GM23338 (cell line): ENCODE measurements at regions not wholly inside any gene's neighbourhood (a gene's known extent, or its start where the extent isn't known, plus 50 kb on each side); places are given as distances from the start of the nearest gene placed in this dataset.

Source experiments
- ATAC-seq: fragments of 200-7000 bp; cut with Tn5 transposase; 3 replicates; pipeline ENCODE4 v1.9.1; 2020
- DNase-seq: peaks from one replicate; pipeline ENCODE4 v3.0.0-alpha.2; 2015; ENCODE audit warnings: low spot score
- H2AFZ ChIP-seq: fragments of 200-600 bp; sonication (generic); 2 replicates; pipeline ENCODE4 v1.8.0; 2016; ENCODE audit warnings: antibody characterized with exemption, mild to moderate bottlenecking, moderate library complexity
- H3F3A ChIP-seq: fragments of 200-600 bp; sonication (generic); replicated peaks from 2 replicates; pipeline ENCODE4 v1.8.0; 2017; ENCODE audit warnings: antibody characterized with exemption, mixed run types, low read depth
- H3K27ac ChIP-seq: fragments of 200-600 bp; sonication (generic); 2 replicates; pipeline ENCODE4 v1.6.1; 2016; ENCODE audit warnings: low read depth
- H3K27me3 ChIP-seq: fragments of 200-600 bp; sonication (generic); 2 replicates; pipeline ENCODE4 v1.8.0; 2016; ENCODE audit warnings: mild to moderate bottlenecking, mixed run types, moderate library complexity; ENCODE audit not compliant: insufficient read depth
- H3K36me3 ChIP-seq: fragments of 200-600 bp; sonication (generic); 2 replicates; pipeline ENCODE4 v1.8.0; 2016; ENCODE audit warnings: mild to moderate bottlenecking; ENCODE audit not compliant: insufficient read depth
- H3K4me1 ChIP-seq: fragments of 200-600 bp; sonication (generic); 2 replicates; pipeline ENCODE4 v1.8.0; 2016; ENCODE audit warnings: mild to moderate bottlenecking, moderate library complexity; ENCODE audit not compliant: insufficient read depth
- H3K4me2 ChIP-seq: fragments of 200-600 bp; sonication (generic); 2 replicates; pipeline ENCODE4 v1.7.1; 2017; ENCODE audit warnings: mixed run types
- H3K4me3 ChIP-seq: fragments of 200-600 bp; sonication (generic); 2 replicates; pipeline ENCODE4 v1.6.1; 2016; ENCODE audit warnings: mixed run types
- H3K79me2 ChIP-seq: fragments of 200-600 bp; sonication (generic); replicated peaks from 2 replicates; pipeline ENCODE4 v1.8.0; 2017; ENCODE audit warnings: mild to moderate bottlenecking; ENCODE audit not compliant: insufficient read depth
- H3K9me2 ChIP-seq: fragments of 200-600 bp; sonication (generic); 2 replicates; pipeline ENCODE4 v1.8.0; 2017; ENCODE audit not compliant: insufficient read depth
- H4K20me1 ChIP-seq: fragments of 200-600 bp; sonication (generic); replicated peaks from 2 replicates; pipeline ENCODE4 v1.8.0; 2017; ENCODE audit warnings: mild to moderate bottlenecking; ENCODE audit not compliant: insufficient read depth
- H3K27ac Mint-ChIP-seq: 2 replicates; pipeline ENCODE4 v1.8.0; 2020; ENCODE audit warnings: inconsistent platforms, mild to moderate bottlenecking, moderate library complexity, mixed read lengths
- H3K27me3 Mint-ChIP-seq: 3 replicates; pipeline ENCODE4 v1.8.0; 2022; ENCODE audit warnings: low read depth, mild to moderate bottlenecking, moderate library complexity, mixed read lengths, inconsistent platforms; ENCODE audit not compliant: insufficient read depth, poor library complexity
- H3K36me3 Mint-ChIP-seq: 3 replicates; pipeline ENCODE4 v1.8.0; 2021; ENCODE audit warnings: low read depth, mild to moderate bottlenecking, inconsistent platforms, moderate library complexity, mixed read lengths
- H3K4me1 Mint-ChIP-seq: 3 replicates; pipeline ENCODE4 v1.8.0; 2020; ENCODE audit warnings: mild to moderate bottlenecking, inconsistent platforms, mixed read lengths
- H3K4me3 Mint-ChIP-seq: 3 replicates; pipeline ENCODE4 v1.8.0; 2021; ENCODE audit warnings: moderate library complexity, mild to moderate bottlenecking, inconsistent platforms, mixed read lengths
- H3K9me3 Mint-ChIP-seq: 3 replicates; pipeline ENCODE4 v1.8.0; 2020; ENCODE audit warnings: moderate library complexity, mild to moderate bottlenecking, inconsistent platforms, mixed read lengths
- CREB1 ChIP-seq: fragments of 250-450 bp; sonication (Bioruptor Pico); IDR thresholded peaks from 2 replicates; pipeline ENCODE4 v1.5.0; 2020; ENCODE audit warnings: low read depth, mild to moderate bottlenecking, moderate library complexity
- CTCF ChIP-seq, 2 experiments: fragments of 200-600 bp in 1 of 2; sonication (generic) in 1 of 2; conservative IDR thresholded peaks; 2 replicates each; pipeline versions ENCODE4 v1.5.1 to v1.6.1; 2016 to 2017; ENCODE audit warnings: antibody characterized with exemption in 2 of 2, low read depth in 2 of 2, mild to moderate bottlenecking in 2 of 2, moderate library complexity in 1 of 2
- ETS1 ChIP-seq: IDR thresholded peaks from 2 replicates; pipeline ENCODE4 v1.6.1; 2016; ENCODE audit warnings: antibody characterized with exemption
- EZH2 ChIP-seq: fragments of 200-600 bp; sonication (generic); IDR thresholded peaks from one replicate; pipeline ENCODE4 v1.8.0; 2017; ENCODE audit warnings: antibody characterized with exemption, mild to moderate bottlenecking, low read depth; ENCODE audit not compliant: unreplicated experiment
- EZH2phosphoT487 ChIP-seq: fragments of 200-600 bp; sonication (generic); IDR thresholded peaks from one replicate; pipeline ENCODE4 v1.8.1; 2018; ENCODE audit warnings: antibody characterized with exemption; ENCODE audit not compliant: unreplicated experiment
- JUNB ChIP-seq: IDR thresholded peaks from one replicate; pipeline ENCODE4 v1.6.1; 2016; ENCODE audit warnings: antibody characterized with exemption; ENCODE audit not compliant: unreplicated experiment
- NANOG ChIP-seq: IDR thresholded peaks from 2 replicates; pipeline ENCODE4 v1.6.1; 2016; ENCODE audit warnings: antibody characterized with exemption, borderline replicate concordance
- POLR2AphosphoS5 ChIP-seq: IDR thresholded peaks from 2 replicates; pipeline ENCODE4 v1.6.1; 2016; ENCODE audit warnings: antibody characterized with exemption, low read depth
- REST ChIP-seq: IDR thresholded peaks from one replicate; pipeline ENCODE4 v1.6.1; 2018; ENCODE audit warnings: antibody characterized with exemption; ENCODE audit not compliant: unreplicated experiment
- STAT1 ChIP-seq: IDR thresholded peaks from one replicate; pipeline ENCODE4 v1.6.1; 2016; ENCODE audit warnings: antibody characterized with exemption; ENCODE audit not compliant: unreplicated experiment
- ZNF114 ChIP-seq: fragments of 250-450 bp; sonication (Bioruptor Pico); IDR thresholded peaks from 2 replicates; pipeline ENCODE4 v1.5.0; 2020; ENCODE audit warnings: mild to moderate bottlenecking, moderate library complexity
- ZNF331 ChIP-seq: fragments of 250-450 bp; sonication (Bioruptor Pico); IDR thresholded peaks from 2 replicates; pipeline ENCODE4 v1.5.0; 2020; ENCODE audit warnings: low read depth, mild to moderate bottlenecking, moderate library complexity
- ZNF462 ChIP-seq: fragments of 250-450 bp; sonication (Bioruptor Pico); IDR thresholded peaks from 2 replicates; pipeline ENCODE4 v1.5.0; 2020; ENCODE audit warnings: mild to moderate bottlenecking, moderate library complexity

- ATAC-seq (peak; percentile 100), DNase-seq (peak; percentile 79)
- peaks cover 17% of the 10 kb centered on the region for H3K36me3 Mint-ChIP-seq
- no peaks in the 10 kb centered on the region for H3K36me3 ChIP-seq
- H2AFZ ChIP-seq: no peak overlapping the region
- peak; percentile 96 for TF ChIP-seq ZNF114 (CRISPR knock-in tag)
- TF ChIP-seq EZH2: no peak
- no peak for TF ChIP-seq CTCF (conservative IDR thresholded peaks at IDR 0.05; ENCODE audit: low read depth in 2 of 2)
- no peak for TF ChIP-seq REST
- peak; percentile 31; the same call in 1 of the 2 replicates for TF ChIP-seq CREB1
- no peak for TF ChIP-seq EZH2phosphoT487
- TF ChIP-seq POLR2AphosphoS5: no peak
- TF ChIP-seq ZNF331 (CRISPR knock-in tag): 0 out of 2 replicates have a peak, but pooled peaks have one; percentile 6
- no peak for TF ChIP-seq JUNB
- no peak for TF ChIP-seq ETS1
- TF ChIP-seq STAT1: no peak
- TF ChIP-seq ZNF462 (CRISPR knock-in tag): peak; percentile 100
- TF ChIP-seq NANOG: peak; percentile 57; the same call in 1 of the 2 replicates
- H3K27ac Mint-ChIP-seq: no peak overlapping the region
- H3K27ac ChIP-seq: no peak overlapping the region
- H3K9me3 Mint-ChIP-seq: peaks cover 12% of the 10 kb centered on the region; the same call in 2 of the 3 replicates
- H3K9me2 ChIP-seq: peaks cover 10% of the 10 kb centered on the region; the same call in 1 of the 2 replicates
- no peak overlapping the region for H3K4me3 Mint-ChIP-seq
- no peaks in the 10 kb centered on the region for H4K20me1 ChIP-seq
- H3K27me3 Mint-ChIP-seq: no peaks in the 10 kb centered on the region
- H3K4me2 ChIP-seq: peak overlapping the region; percentile 16
- no peaks in the 10 kb centered on the region; the same call in 1 of the 2 replicates for H3K4me1 ChIP-seq
- H3K79me2 ChIP-seq: no peaks in the 10 kb centered on the region
- H3K27me3 ChIP-seq: no peaks in the 10 kb centered on the region
- no peaks in the 10 kb centered on the region for H3F3A ChIP-seq
- H3K4me1 Mint-ChIP-seq: peaks cover 25% of the 10 kb centered on the region
- H3K4me3 ChIP-seq: no peak overlapping the region
Measured at GRCh38 chr16:62665269-62665668, 629.0 kb upstream of the CDH8 start.
